Parathyroid adenoma (tissue), 2 donors: ENCODE measurements at regions not wholly inside any gene's neighbourhood (a gene's known extent, or its start where the extent isn't known, plus 50 kb on each side); places are given as distances from the start of the nearest gene placed in this dataset.

ENCODE experiments used
- H2AFZ ChIP-seq: fragments of 300-600 bp; sonication (generic); one replicate; pipeline ENCODE4 v1.7.0; 2017; ENCODE audit warnings: antibody characterized with exemption, mild to moderate bottlenecking
- H3K27ac ChIP-seq: fragments of 300-600 bp; sonication (generic); one replicate; pipeline ENCODE4 v1.7.0; 2017
- H3K27me3 ChIP-seq: fragments of 300-600 bp; sonication (generic); one replicate; pipeline ENCODE4 v1.7.0; 2017; ENCODE audit warnings: low read length; ENCODE audit not compliant: control insufficient read depth, insufficient read depth
- H3K36me3 ChIP-seq: fragments of 300-600 bp; sonication (generic); one replicate; pipeline ENCODE4 v1.7.0; 2017; ENCODE audit warnings: low read length; ENCODE audit not compliant: control insufficient read depth, insufficient read depth
- H3K4me1 ChIP-seq: fragments of 300-600 bp; sonication (generic); one replicate; pipeline ENCODE4 v1.7.0; 2017; ENCODE audit warnings: control low read depth
- H3K4me2 ChIP-seq: fragments of 300-600 bp; sonication (generic); one replicate; pipeline ENCODE4 v1.7.0; 2017; ENCODE audit warnings: low read length
- H3K4me3 ChIP-seq: fragments of 300-600 bp; sonication (generic); one replicate; pipeline ENCODE4 v1.7.0; 2017; ENCODE audit warnings: low read depth, low read length
- H3K79me2 ChIP-seq: fragments of 300-600 bp; sonication (generic); one replicate; pipeline ENCODE4 v1.7.0; 2017; ENCODE audit warnings: control low read depth
- H3K9ac ChIP-seq: fragments of 300-600 bp; sonication (generic); one replicate; pipeline ENCODE4 v1.7.0; 2017; ENCODE audit warnings: mild to moderate bottlenecking
- H3K9me3 ChIP-seq: fragments of 300-600 bp; sonication (generic); one replicate; pipeline ENCODE4 v1.7.0; 2017; ENCODE audit warnings: low read length; ENCODE audit not compliant: control insufficient read depth
- TF ChIP-seq, protein P1 (sequence below): fragments of 300-600 bp; sonication (generic); IDR thresholded peaks from one replicate; pipeline ENCODE4 v1.7.0; 2017; ENCODE audit warnings: antibody characterized with exemption, mild to moderate bottlenecking
- donor health status: primary hyperparathyroidism.

DNA sequence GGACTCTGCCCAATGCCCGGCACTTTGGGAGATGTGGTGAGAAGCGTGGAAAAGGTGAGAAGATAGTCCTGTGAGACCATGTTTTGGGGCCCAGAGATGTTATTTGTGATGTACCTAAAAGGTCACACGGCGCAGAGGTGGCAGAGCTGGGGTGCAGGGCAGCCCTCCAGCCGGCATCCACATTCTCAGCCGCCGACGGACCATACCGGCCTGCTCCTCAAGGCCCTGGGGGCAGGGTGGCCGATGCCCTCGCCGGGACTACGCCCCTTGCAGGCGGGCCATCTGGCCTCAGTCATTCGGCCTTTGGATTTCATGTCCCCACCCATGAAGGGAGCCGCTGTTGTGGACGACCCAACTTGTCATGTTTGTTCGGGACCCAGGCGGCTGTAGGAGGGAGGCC is 131.4 kb upstream of the GSE1 start:
- Histone ChIP-seq H3K9ac (no peak overlapping the region), H3K36me3 (peaks cover 2% of the 10 kb centered on the region), H3K4me3 (no peak overlapping the region), H3K4me1 (no peaks in the 10 kb centered on the region), H3K79me2 (peaks cover 77% of the 10 kb centered on the region), H3K4me2 (no peak overlapping the region), H3K27me3 (no peaks in the 10 kb centered on the region), H3K27ac (no peak overlapping the region), H2AFZ (no peak overlapping the region), H3K9me3 (no peaks in the 10 kb centered on the region)
- TF ChIP-seq, protein P1, sequence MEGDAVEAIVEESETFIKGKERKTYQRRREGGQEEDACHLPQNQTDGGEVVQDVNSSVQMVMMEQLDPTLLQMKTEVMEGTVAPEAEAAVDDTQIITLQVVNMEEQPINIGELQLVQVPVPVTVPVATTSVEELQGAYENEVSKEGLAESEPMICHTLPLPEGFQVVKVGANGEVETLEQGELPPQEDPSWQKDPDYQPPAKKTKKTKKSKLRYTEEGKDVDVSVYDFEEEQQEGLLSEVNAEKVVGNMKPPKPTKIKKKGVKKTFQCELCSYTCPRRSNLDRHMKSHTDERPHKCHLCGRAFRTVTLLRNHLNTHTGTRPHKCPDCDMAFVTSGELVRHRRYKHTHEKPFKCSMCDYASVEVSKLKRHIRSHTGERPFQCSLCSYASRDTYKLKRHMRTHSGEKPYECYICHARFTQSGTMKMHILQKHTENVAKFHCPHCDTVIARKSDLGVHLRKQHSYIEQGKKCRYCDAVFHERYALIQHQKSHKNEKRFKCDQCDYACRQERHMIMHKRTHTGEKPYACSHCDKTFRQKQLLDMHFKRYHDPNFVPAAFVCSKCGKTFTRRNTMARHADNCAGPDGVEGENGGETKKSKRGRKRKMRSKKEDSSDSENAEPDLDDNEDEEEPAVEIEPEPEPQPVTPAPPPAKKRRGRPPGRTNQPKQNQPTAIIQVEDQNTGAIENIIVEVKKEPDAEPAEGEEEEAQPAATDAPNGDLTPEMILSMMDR = no peak

DNA sequence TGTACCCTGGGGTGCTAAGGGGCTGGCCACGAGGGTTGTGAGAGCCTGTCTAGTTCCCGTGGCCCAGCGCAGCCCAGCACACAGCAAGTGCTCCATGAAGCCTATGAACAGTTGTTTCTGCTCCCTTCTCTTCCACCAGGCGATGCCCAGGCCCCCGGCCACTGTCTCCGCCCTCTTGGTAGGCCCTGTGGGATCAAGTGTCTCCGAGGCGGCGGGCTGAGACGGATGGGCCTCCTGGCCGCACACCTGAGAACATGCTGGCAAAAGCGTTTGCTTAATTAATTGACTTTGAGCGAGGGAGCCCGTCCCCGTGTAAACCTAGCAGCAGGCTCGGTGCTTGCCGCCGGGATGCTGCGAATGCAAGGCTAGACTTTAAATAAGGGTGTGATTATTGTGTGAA is 129.7 kb upstream of the GSE1 start:
- Histone ChIP-seq H3K4me1 (no peaks in the 10 kb centered on the region), H3K27me3 (no peaks in the 10 kb centered on the region), H3K4me3 (no peak overlapping the region), H3K79me2 (peaks cover 82% of the 10 kb centered on the region), H3K9me3 (no peaks in the 10 kb centered on the region), H3K27ac (no peak overlapping the region), H3K9ac (no peak overlapping the region), H2AFZ (no peak overlapping the region), H3K4me2 (no peak overlapping the region), H3K36me3 (peaks cover 2% of the 10 kb centered on the region)
- TF ChIP-seq, protein P1 = no peak

DNA sequence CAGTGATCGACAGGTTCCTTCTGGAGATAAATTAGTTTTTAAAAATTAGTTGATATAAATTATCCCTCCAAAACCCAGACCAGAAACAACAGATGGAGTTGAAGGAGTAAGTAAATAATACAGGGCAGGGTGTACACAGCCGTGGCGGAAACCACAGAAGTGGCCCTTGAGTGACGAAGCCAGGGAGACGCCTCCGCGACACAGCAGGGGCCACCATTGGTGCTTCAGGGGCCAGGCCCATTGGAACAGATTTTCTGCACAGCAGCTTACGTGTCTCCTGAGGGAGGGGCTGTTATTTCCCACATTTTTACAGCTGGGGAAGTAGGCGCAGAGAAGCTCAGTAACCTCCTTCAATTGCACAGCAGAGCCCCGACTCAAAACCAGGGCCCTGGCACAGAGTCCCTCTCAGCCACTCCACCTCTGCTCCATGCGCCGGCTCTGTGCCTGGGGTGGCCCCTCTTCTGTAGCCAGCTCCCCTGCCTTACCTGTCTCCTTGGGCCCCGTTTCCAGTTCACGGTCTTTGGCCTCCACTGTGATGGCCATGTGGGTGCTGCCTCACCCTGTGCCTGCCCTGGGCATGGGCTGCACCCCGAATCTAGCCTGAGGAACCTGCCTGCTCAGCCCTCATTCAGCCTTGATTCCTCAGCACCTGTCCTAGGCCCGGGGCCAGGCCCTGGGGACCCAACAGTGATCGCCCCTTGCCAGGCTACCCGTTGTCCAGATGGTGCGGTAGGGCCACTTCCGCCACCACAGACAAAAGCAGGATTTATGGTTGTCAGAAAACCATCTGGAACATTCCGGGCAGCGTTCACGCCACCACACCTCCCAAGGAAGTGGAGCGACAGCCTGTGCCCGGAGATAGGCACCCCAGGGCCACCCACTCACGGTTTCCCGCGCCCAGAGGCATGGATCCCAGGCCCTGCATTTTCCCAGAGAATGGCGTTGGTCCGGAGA is 128.5 kb upstream of the GSE1 start:
- Histone ChIP-seq H3K9ac (no peak overlapping the region), H3K4me3 (no peak overlapping the region), H2AFZ (no peak overlapping the region), H3K27ac (no peak overlapping the region), H3K9me3 (no peaks in the 10 kb centered on the region), H3K4me2 (no peak overlapping the region), H3K36me3 (peaks cover 2% of the 10 kb centered on the region), H3K27me3 (no peaks in the 10 kb centered on the region), H3K4me1 (no peaks in the 10 kb centered on the region), H3K79me2 (peaks cover 84% of the 10 kb centered on the region)
- TF ChIP-seq, protein P1 = no peak

DNA sequence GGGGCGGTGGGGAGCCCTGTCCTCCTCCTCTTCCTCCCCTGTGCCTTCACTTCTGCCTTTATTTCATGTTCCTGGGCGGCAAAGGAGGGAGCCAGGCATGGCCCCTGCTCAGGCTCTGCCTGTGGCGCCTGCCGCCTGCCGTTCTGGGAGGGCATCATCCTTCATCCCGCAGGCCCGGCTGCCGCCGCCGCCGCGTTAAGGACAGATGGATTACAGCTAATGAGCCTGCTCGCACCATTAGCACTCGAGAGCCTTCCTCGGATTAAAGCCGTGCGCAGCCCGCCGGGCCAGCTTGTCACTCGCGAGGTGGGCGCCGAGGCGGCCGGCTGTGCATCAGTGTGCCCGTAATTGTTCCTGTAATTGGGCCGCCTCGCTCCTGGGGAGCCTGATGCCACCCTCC is 127.7 kb upstream of the GSE1 start:
- Histone ChIP-seq H3K27ac (no peak overlapping the region), H3K36me3 (no peaks in the 10 kb centered on the region), H3K27me3 (no peaks in the 10 kb centered on the region), H2AFZ (no peak overlapping the region), H3K4me2 (no peak overlapping the region), H3K9ac (no peak overlapping the region), H3K79me2 (peaks cover 84% of the 10 kb centered on the region), H3K4me1 (no peaks in the 10 kb centered on the region), H3K4me3 (no peak overlapping the region), H3K9me3 (no peaks in the 10 kb centered on the region)
- TF ChIP-seq, protein P1 = no peak
